PC-3 (cell line): ENCODE measurements at regions not wholly inside any gene's neighbourhood (a gene's known extent, or its start where the extent isn't known, plus 50 kb on each side); places are given as distances from the start of the nearest gene placed in this dataset.

Source experiments
- ATAC-seq: fragments of 200-7000 bp; cut with Tn5 transposase; 2 replicates; pipeline ENCODE4 v1.9.1; 2020; ENCODE audit warnings: mild to moderate bottlenecking, moderate library complexity
- BruUV-seq: library from RNA; stranded (reverse); fragments of 400-500 nt; replicated peaks from 2 replicates; lab custom pipeline; 2021; lab: Mats Ljungman, UMichigan
- CTCF ChIA-PET: fragments of 300-600 bp; sonication (Branson Sonifier 250); formaldehyde crosslinking; loops from one replicate; lab custom pipeline; 2022; ENCODE audit warnings: antibody characterized with exemption; lab: Charles Lee
- POLR2A ChIA-PET: fragments of 300-600 bp; sonication (Branson Sonifier 250); formaldehyde crosslinking; loops from one replicate; lab custom pipeline; 2022; ENCODE audit warnings: antibody characterized with exemption; ENCODE audit not compliant: unreplicated experiment; lab: Charles Lee
- DNase-seq: peaks from one replicate; pipeline ENCODE4 v3.0.0-alpha.2; 2015
- H2AFZ ChIP-seq: fragments of 300-600 bp; sonication (generic); 2 replicates; pipeline ENCODE4 v1.6.0; 2016; ENCODE audit warnings: antibody characterized with exemption, low read length
- H3F3A ChIP-seq: fragments of 300-600 bp; sonication (generic); one replicate; pipeline ENCODE4 v1.6.0; 2017; ENCODE audit warnings: antibody characterized with exemption, low read length, control low read depth, mild to moderate bottlenecking; ENCODE audit not compliant: unreplicated experiment
- H3K27ac ChIP-seq: fragments of 300-600 bp; sonication (generic); 2 replicates; pipeline ENCODE4 v1.5.1; 2016; ENCODE audit warnings: mild to moderate bottlenecking, low read length
- H3K27me3 ChIP-seq: fragments of 300-600 bp; sonication (generic); 2 replicates; pipeline ENCODE4 v1.6.1; 2016; ENCODE audit warnings: low read length, mixed read lengths
- H3K36me3 ChIP-seq: fragments of 300-600 bp; sonication (generic); 2 replicates; pipeline ENCODE4 v1.6.1; 2016; ENCODE audit warnings: low read depth, mixed run types, low read length, mixed read lengths
- H3K4me1 ChIP-seq: fragments of 300-600 bp; sonication (generic); 2 replicates; pipeline ENCODE4 v1.5.1; 2016; ENCODE audit warnings: low read length; ENCODE audit not compliant: insufficient read depth
- H3K4me2 ChIP-seq: fragments of 300-600 bp; sonication (generic); 2 replicates; pipeline ENCODE4 v1.6.0; 2016; ENCODE audit warnings: low read length
- H3K4me3 ChIP-seq: fragments of 300-600 bp; sonication (generic); 2 replicates; pipeline ENCODE4 v1.5.1; 2016; ENCODE audit warnings: mild to moderate bottlenecking, low read length, mixed read lengths
- H3K79me2 ChIP-seq: fragments of 300-600 bp; sonication (generic); 2 replicates; pipeline ENCODE4 v1.6.1; 2017; ENCODE audit warnings: low read length, mixed read lengths
- H3K9ac ChIP-seq: fragments of 300-600 bp; sonication (generic); 2 replicates; pipeline ENCODE4 v1.6.0; 2016; ENCODE audit warnings: mild to moderate bottlenecking, low read length
- H3K9me2 ChIP-seq: fragments of 300-600 bp; sonication (generic); replicated peaks from 2 replicates; pipeline ENCODE4 v1.6.1; 2016; ENCODE audit warnings: mixed run types, low read length, mixed read lengths
- H3K9me3 ChIP-seq: fragments of 300-600 bp; sonication (generic); 2 replicates; pipeline ENCODE4 v1.6.1; 2016; ENCODE audit warnings: low read length, mixed read lengths
- H4K20me1 ChIP-seq: fragments of 300-600 bp; sonication (generic); 2 replicates; pipeline ENCODE4 v1.6.1; 2016; ENCODE audit warnings: low read length, mixed read lengths
- EZH2 ChIP-seq: fragments of 300-600 bp; sonication (generic); IDR thresholded peaks from one replicate; pipeline ENCODE4 v1.6.1; 2017; ENCODE audit warnings: antibody characterized with exemption, mild to moderate bottlenecking, low read length; ENCODE audit not compliant: unreplicated experiment
- EZH2phosphoT487 ChIP-seq: fragments of 300-600 bp; sonication (generic); IDR thresholded peaks from 2 replicates; pipeline ENCODE4 v1.6.1; 2018; ENCODE audit warnings: mild to moderate bottlenecking, antibody characterized with exemption, low read length, borderline replicate concordance
- intact Hi-C: fragments of 100-400 bp; cut with micrococcal nuclease; formaldehyde crosslinking; loops from 2 replicates; pipeline ENCODE4 v1.9.0; 2023
- TF ChIP-seq, protein P1 (sequence below): fragments of 300-600 bp; sonication (generic); conservative IDR thresholded peaks from 2 replicates; pipeline ENCODE4 v1.5.1; 2017; ENCODE audit warnings: antibody characterized with exemption, low read depth, mild to moderate bottlenecking, low read length

GRCh38 chr5:87599778-87600177 is 187.0 kb upstream of the CCNH start:
- DNase-seq: no peak

GRCh38 chr5:87598460-87598859 is 185.7 kb upstream of the CCNH start:
- POLR2A ChIA-PET: no interaction called here
- Histone ChIP-seq H3K4me1 (no peaks in the 10 kb centered on the region), H3K79me2 (no peaks in the 10 kb centered on the region), H3K4me3 (no peak overlapping the region), H3K9me2 (no peaks in the 10 kb centered on the region), H3K9ac (no peak overlapping the region), H4K20me1 (no peaks in the 10 kb centered on the region), H3K36me3 (no peaks in the 10 kb centered on the region), H3F3A (no peaks in the 10 kb centered on the region), H2AFZ (no peak overlapping the region), H3K9me3 (no peaks in the 10 kb centered on the region), H3K27me3 (no peaks in the 10 kb centered on the region; the same call in 1 of the 2 replicates), H3K27ac (no peak overlapping the region), H3K4me2 (no peak overlapping the region)
- TF ChIP-seq EZH2 (no peak), EZH2phosphoT487 (no peak)
- TF ChIP-seq, protein P1, sequence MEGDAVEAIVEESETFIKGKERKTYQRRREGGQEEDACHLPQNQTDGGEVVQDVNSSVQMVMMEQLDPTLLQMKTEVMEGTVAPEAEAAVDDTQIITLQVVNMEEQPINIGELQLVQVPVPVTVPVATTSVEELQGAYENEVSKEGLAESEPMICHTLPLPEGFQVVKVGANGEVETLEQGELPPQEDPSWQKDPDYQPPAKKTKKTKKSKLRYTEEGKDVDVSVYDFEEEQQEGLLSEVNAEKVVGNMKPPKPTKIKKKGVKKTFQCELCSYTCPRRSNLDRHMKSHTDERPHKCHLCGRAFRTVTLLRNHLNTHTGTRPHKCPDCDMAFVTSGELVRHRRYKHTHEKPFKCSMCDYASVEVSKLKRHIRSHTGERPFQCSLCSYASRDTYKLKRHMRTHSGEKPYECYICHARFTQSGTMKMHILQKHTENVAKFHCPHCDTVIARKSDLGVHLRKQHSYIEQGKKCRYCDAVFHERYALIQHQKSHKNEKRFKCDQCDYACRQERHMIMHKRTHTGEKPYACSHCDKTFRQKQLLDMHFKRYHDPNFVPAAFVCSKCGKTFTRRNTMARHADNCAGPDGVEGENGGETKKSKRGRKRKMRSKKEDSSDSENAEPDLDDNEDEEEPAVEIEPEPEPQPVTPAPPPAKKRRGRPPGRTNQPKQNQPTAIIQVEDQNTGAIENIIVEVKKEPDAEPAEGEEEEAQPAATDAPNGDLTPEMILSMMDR: no peak
- intact Hi-C loops: no loop called here
- ATAC-seq: no peak
- no TSS peak for BruUV-seq
- CTCF ChIA-PET: no interaction called here
- no peak for DNase-seq

More at GRCh38 chr5:87599778-87600177, 187.0 kb upstream of the CCNH start:
- ChIA-PET POLR2A (no interaction called here), CTCF (no interaction called here)
- Histone ChIP-seq H3K27ac (no peak overlapping the region), H4K20me1 (no peaks in the 10 kb centered on the region), H3K9ac (no peak overlapping the region), H3K4me1 (no peaks in the 10 kb centered on the region), H3K9me3 (no peaks in the 10 kb centered on the region), H3F3A (no peaks in the 10 kb centered on the region), H3K4me2 (no peak overlapping the region), H3K4me3 (no peak overlapping the region), H3K36me3 (no peaks in the 10 kb centered on the region), H3K27me3 (no peaks in the 10 kb centered on the region; the same call in 1 of the 2 replicates), H2AFZ (no peak overlapping the region), H3K9me2 (no peaks in the 10 kb centered on the region), H3K79me2 (no peaks in the 10 kb centered on the region)
- no TSS peak for BruUV-seq
- intact Hi-C loops: no loop called here
- ATAC-seq: no peak
- TF ChIP-seq, protein P1: no peak
- TF ChIP-seq EZH2phosphoT487 (no peak), EZH2 (no peak)

GRCh38 chr5:87594566-87594965 is 181.8 kb upstream of the CCNH start:
- Histone ChIP-seq H3K27ac (no peak overlapping the region), H3K36me3 (no peaks in the 10 kb centered on the region), H3F3A (no peaks in the 10 kb centered on the region), H2AFZ (no peak overlapping the region), H3K79me2 (no peaks in the 10 kb centered on the region), H3K27me3 (no peaks in the 10 kb centered on the region), H3K4me1 (no peaks in the 10 kb centered on the region), H3K4me3 (no peak overlapping the region), H3K9me3 (no peaks in the 10 kb centered on the region), H4K20me1 (no peaks in the 10 kb centered on the region), H3K4me2 (no peak overlapping the region), H3K9me2 (no peaks in the 10 kb centered on the region), H3K9ac (no peak overlapping the region)
- POLR2A ChIA-PET: no interaction called here
- DNase-seq (no peak), ATAC-seq (no peak)
- no TSS peak for BruUV-seq
- intact Hi-C loops: no loop called here
- TF ChIP-seq, protein P1: no peak
- TF ChIP-seq EZH2phosphoT487: no peak
- no peak for TF ChIP-seq EZH2
- CTCF ChIA-PET: no interaction called here
